ENCODE measurements at regions not wholly inside any gene's neighbourhood (a gene's known extent, or its start where the extent isn't known, plus 50 kb on each side); places are given as distances from the start of the nearest gene placed in this dataset.

- H3K27ac ChIP-seq (ENCODE audit: low read depth): no peak overlapping the region
- Mint-ChIP-seq H3K4me1 (no peaks in the 10 kb centered on the region), H3K4me3 (no peak overlapping the region), H3K27me3 (ENCODE audit: insufficient read depth, low read depth, poor library complexity) (no peaks in the 10 kb centered on the region), H3K27ac (no peak overlapping the region), H3K36me3 (ENCODE audit: low read depth) (peaks cover 21% of the 10 kb centered on the region), H3K9me3 (peaks cover 37% of the 10 kb centered on the region)
- no peak overlapping the region for H2AFZ ChIP-seq
- H3K4me1 ChIP-seq (ENCODE audit: insufficient read depth): no peaks in the 10 kb centered on the region
- H3K79me2 ChIP-seq (replicated peaks; ENCODE audit: insufficient read depth): no peaks in the 10 kb centered on the region
- H3K9me2 ChIP-seq (ENCODE audit: insufficient read depth): peaks cover 4% of the 10 kb centered on the region; the same call in 1 of the 2 replicates
- DNase-seq (ENCODE audit: low spot score): no peak
- no peaks in the 10 kb centered on the region for H3K27me3 ChIP-seq (ENCODE audit: insufficient read depth)
- H3K36me3 ChIP-seq (ENCODE audit: insufficient read depth): no peaks in the 10 kb centered on the region; the same call in 1 of the 2 replicates
- no peak for ATAC-seq
- no peaks in the 10 kb centered on the region for H4K20me1 ChIP-seq (replicated peaks; ENCODE audit: insufficient read depth)
- no peak overlapping the region for H3K4me3 ChIP-seq
- TF ChIP-seq ETS1 (IDR thresholded peaks at IDR 0.05): no peak
- TF ChIP-seq ZNF462 (CRISPR knock-in tag; IDR thresholded peaks at IDR 0.05): no peak
- TF ChIP-seq EZH2 (IDR thresholded peaks at IDR 0.05; ENCODE audit: low read depth, unreplicated experiment): no peak
- H3F3A ChIP-seq (replicated peaks; ENCODE audit: low read depth): no peaks in the 10 kb centered on the region
- H3K4me2 ChIP-seq: no peak overlapping the region
Observed at GRCh38 chr1:75035536-75035935, 98.7 kb upstream of the LHX8 start.

GRCh38 chr1:75053207-75053606, 81.0 kb upstream of the LHX8 start:
- Histone ChIP-seq H3K9me2 (ENCODE audit: insufficient read depth) (no peaks in the 10 kb centered on the region), H3K27me3 (ENCODE audit: insufficient read depth) (no peaks in the 10 kb centered on the region), H3F3A (replicated peaks; ENCODE audit: low read depth) (no peaks in the 10 kb centered on the region), H3K4me1 (ENCODE audit: insufficient read depth) (no peaks in the 10 kb centered on the region), H3K79me2 (replicated peaks; ENCODE audit: insufficient read depth) (no peaks in the 10 kb centered on the region), H3K36me3 (ENCODE audit: insufficient read depth) (no peaks in the 10 kb centered on the region), H4K20me1 (replicated peaks; ENCODE audit: insufficient read depth) (no peaks in the 10 kb centered on the region), H3K4me2 (no peak overlapping the region), H3K27ac (ENCODE audit: low read depth) (no peak overlapping the region), H3K4me3 (no peak overlapping the region), H2AFZ (no peak overlapping the region; the same call in 1 of the 2 replicates)
- peaks cover 3% of the 10 kb centered on the region; the same call in 2 of the 3 replicates for H3K36me3 Mint-ChIP-seq (ENCODE audit: low read depth)
- no peak for TF ChIP-seq JUNB (IDR thresholded peaks at IDR 0.05; ENCODE audit: unreplicated experiment)
- peak; percentile 76 to 80 for TF ChIP-seq CTCF (conservative IDR thresholded peaks at IDR 0.05; ENCODE audit: low read depth in 2 of 2)
- H3K27me3 Mint-ChIP-seq (ENCODE audit: insufficient read depth, low read depth, poor library complexity): no peaks in the 10 kb centered on the region
- peaks cover 6% of the 10 kb centered on the region; the same call in 2 of the 3 replicates for H3K9me3 Mint-ChIP-seq
- H3K27ac Mint-ChIP-seq: no peak overlapping the region
- no peaks in the 10 kb centered on the region for H3K4me1 Mint-ChIP-seq
- peak; percentile 86 for ATAC-seq
- DNase-seq (ENCODE audit: low spot score): peak; percentile 75
- H3K4me3 Mint-ChIP-seq: no peak overlapping the region
